GM12878 (cell line): ENCODE measurements at regions not wholly inside any gene's neighbourhood (a gene's known extent, or its start where the extent isn't known, plus 50 kb on each side); places are given as distances from the start of the nearest gene placed in this dataset.
A peak's percentile ranks its signal among the peaks of the same experiment; 100 is the strongest.

Experiments used
- ATAC-seq: fragments of 200-7000 bp; cut with Tn5 transposase; 3 replicates; pipeline ENCODE4 v1.9.1; 2020; ENCODE audit warnings: mild to moderate bottlenecking, moderate library complexity
- BruUV-seq: library from RNA; stranded (reverse); fragments of 400-500 nt; replicated peaks from 2 replicates; lab custom pipeline; 2021; lab: Mats Ljungman, UMichigan
- CTCF ChIA-PET: fragments of 300-600 bp; sonication (Branson Sonifier 250); formaldehyde crosslinking; extraction: SDS; loops from one replicate; lab custom pipeline; 2021; ENCODE audit warnings: inconsistent platforms; lab: Yijun Ruan, JAX
- POLR2A ChIA-PET: fragments of 350-600 bp; formaldehyde crosslinking; extraction: SDS; loops from one replicate; lab custom pipeline; 2021; ENCODE audit warnings: inconsistent platforms; lab: Charles Lee
- RAD21 ChIA-PET: fragments of 300-600 bp; sonication (Branson Sonifier 250); formaldehyde crosslinking; loops from one replicate; lab custom pipeline; 2023; ENCODE audit warnings: antibody characterized with exemption; ENCODE audit not compliant: unreplicated experiment; lab: Charles Lee
- SMC1A ChIA-PET: fragments of 300-600 bp; sonication (Branson Sonifier 250); formaldehyde crosslinking; loops from one replicate; lab custom pipeline; 2023; ENCODE audit not compliant: unreplicated experiment, uncharacterized antibody; lab: Charles Lee
- DNase-seq: peaks from one replicate; pipeline ENCODE4 v3.0.0-alpha.2; 2011; ENCODE audit warnings: low read depth, low spot score
- FAIRE-seq: peaks from 3 replicates; lab custom pipeline; 2011; peaks lifted over from hg19 to GRCh38; lab: Jason Lieb, UNC
- H2AFZ ChIP-seq: 2 replicates; pipeline ENCODE4 v1.6.0; 2011; ENCODE audit warnings: low read depth, low read length, control low read depth; ENCODE audit not compliant: control insufficient read depth
- H3K27ac ChIP-seq: 2 replicates; pipeline ENCODE4 v1.5.1; 2011; ENCODE audit warnings: control low read depth; ENCODE audit not compliant: control insufficient read depth, insufficient read depth
- H3K27me3 ChIP-seq, 2 experiments: replicated peaks in 1 of 2; 2 replicates each; pipeline versions ENCODE4 v1.6.0 to v1.6.1; 2011; ENCODE audit warnings: low read length in 1 of 2; ENCODE audit not compliant: control insufficient read depth in 2 of 2, insufficient read depth in 2 of 2
- H3K36me3 ChIP-seq, 2 experiments: 2 replicates each; pipeline ENCODE4 v1.5.1; 2011; ENCODE audit warnings: low read length in 1 of 2; ENCODE audit not compliant: control insufficient read depth in 2 of 2, insufficient read depth in 2 of 2
- H3K4me1 ChIP-seq: 2 replicates; pipeline ENCODE4 v1.6.1; 2011; ENCODE audit warnings: mild to moderate bottlenecking, low read length, moderate library complexity, mixed read lengths; ENCODE audit not compliant: control insufficient read depth, insufficient read depth
- H3K4me2 ChIP-seq: 2 replicates; pipeline ENCODE4 v1.6.0; 2011; ENCODE audit warnings: control low read depth; ENCODE audit not compliant: control insufficient read depth, insufficient read depth
- H3K4me3 ChIP-seq: fragments of 200-600 bp; sonication (generic); 2 replicates; pipeline ENCODE4 v1.5.1; 2016
- H3K79me2 ChIP-seq: 2 replicates; pipeline ENCODE4 v1.6.0; 2011; ENCODE audit warnings: low read length; ENCODE audit not compliant: control insufficient read depth, insufficient read depth
- H3K9ac ChIP-seq: 2 replicates; pipeline ENCODE4 v1.8.0; 2011; ENCODE audit warnings: low read length, control low read depth, mixed read lengths; ENCODE audit not compliant: control insufficient read depth, insufficient read depth
- H3K9me3 ChIP-seq: replicated peaks from 3 replicates; pipeline ENCODE4 v1.5.1; 2011; ENCODE audit warnings: mild to moderate bottlenecking, low read length; ENCODE audit not compliant: control insufficient read depth, insufficient read depth
- H4K20me1 ChIP-seq: 2 replicates; pipeline ENCODE4 v1.6.0; 2011; ENCODE audit not compliant: control insufficient read depth, insufficient read depth
- BMI1 ChIP-seq: fragments of 450-650 bp; IDR thresholded peaks from 2 replicates; pipeline ENCODE4 v1.6.1; 2016; ENCODE audit warnings: mild to moderate bottlenecking, moderate library complexity, borderline replicate concordance
- EGR1 ChIP-seq, 2 experiments: IDR thresholded peaks; 1 replicate in 1 of 2; 2 replicates in 1 of 2; pipeline ENCODE4 v1.6.1; 2011 to 2012; ENCODE audit warnings: low read depth in 2 of 2, low read length in 2 of 2, borderline replicate concordance in 1 of 2, mild to moderate bottlenecking in 1 of 2, moderate library complexity in 1 of 2
- IKZF1 ChIP-seq: fragments of 450-650 bp; conservative IDR thresholded peaks from 2 replicates; pipeline ENCODE4 v1.6.1; 2017; ENCODE audit warnings: antibody characterized with exemption, mild to moderate bottlenecking
- IKZF2 ChIP-seq, 2 experiments: fragments of 450-650 bp; IDR thresholded peaks; 2 replicates each; pipeline ENCODE4 v1.6.1; 2017; ENCODE audit warnings: mild to moderate bottlenecking in 2 of 2, moderate library complexity in 2 of 2
- JUND ChIP-seq: IDR thresholded peaks from 2 replicates; pipeline ENCODE4 v1.6.1; 2012; ENCODE audit warnings: low read depth, mild to moderate bottlenecking, low read length, improper control_type of control experiment, moderate library complexity
- MTA2 ChIP-seq: fragments of 450-650 bp; IDR thresholded peaks from 2 replicates; pipeline ENCODE4 v1.6.1; 2016; ENCODE audit warnings: low read depth, mild to moderate bottlenecking, moderate library complexity
- MYB ChIP-seq: fragments of 150-350 bp; IDR thresholded peaks from 2 replicates; pipeline ENCODE4 v1.6.1; 2014; ENCODE audit warnings: mild to moderate bottlenecking, low read depth, low read length, borderline replicate concordance
- NFXL1 ChIP-seq: fragments of 450-650 bp; IDR thresholded peaks from 2 replicates; pipeline ENCODE4 v1.6.1; 2017; ENCODE audit warnings: antibody characterized with exemption, mild to moderate bottlenecking, borderline replicate concordance
- NFYB ChIP-seq: IDR thresholded peaks from 2 replicates; pipeline ENCODE4 v1.6.1; 2011; ENCODE audit warnings: low read depth, mild to moderate bottlenecking, low read length, improper control_type of control experiment, moderate library complexity; ENCODE audit not compliant: insufficient read depth
- NRF1 ChIP-seq: conservative IDR thresholded peaks from 2 replicates; pipeline ENCODE4 v1.6.1; 2011; ENCODE audit warnings: mild to moderate bottlenecking, low read depth, low read length, improper control_type of control experiment
- RB1 ChIP-seq: fragments of 450-650 bp; formaldehyde crosslinking; IDR thresholded peaks from 2 replicates; pipeline ENCODE4 v1.6.1; 2017; ENCODE audit warnings: mild to moderate bottlenecking, borderline replicate concordance
- RUNX3 ChIP-seq: IDR thresholded peaks from 2 replicates; pipeline ENCODE4 v1.6.1; 2012; ENCODE audit warnings: low read length, inconsistent platforms
- SPI1 ChIP-seq: IDR thresholded peaks from 2 replicates; pipeline ENCODE4 v1.6.1; 2011; ENCODE audit warnings: low read depth, mild to moderate bottlenecking, low read length, moderate library complexity, borderline replicate concordance; ENCODE audit not compliant: insufficient read depth
- STAT1 ChIP-seq: fragments of 450-650 bp; conservative IDR thresholded peaks from 2 replicates; pipeline ENCODE4 v1.6.1; 2014; ENCODE audit warnings: antibody characterized with exemption, mild to moderate bottlenecking
- SUPT20H ChIP-seq: IDR thresholded peaks from 2 replicates; pipeline ENCODE4 v1.6.1; 2011; ENCODE audit warnings: low read depth, mild to moderate bottlenecking, low read length, moderate library complexity, borderline replicate concordance; ENCODE audit not compliant: control insufficient read depth
- TCF12 ChIP-seq: IDR thresholded peaks from 2 replicates; pipeline ENCODE4 v1.6.1; 2011; ENCODE audit warnings: low read depth, mild to moderate bottlenecking, low read length
- ZBTB4 ChIP-seq: fragments of 450-650 bp; formaldehyde crosslinking; IDR thresholded peaks from 2 replicates; pipeline ENCODE4 v1.4.0; 2022; ENCODE audit warnings: mild to moderate bottlenecking, moderate library complexity
- ZNF384 ChIP-seq: IDR thresholded peaks from 2 replicates; pipeline ENCODE4 v1.6.1; 2012; ENCODE audit warnings: low read depth, mild to moderate bottlenecking, low read length, improper control_type of control experiment, borderline replicate concordance
- ZNF622 ChIP-seq: fragments of 450-650 bp; IDR thresholded peaks from 2 replicates; pipeline ENCODE4 v1.6.1; 2017; ENCODE audit warnings: mild to moderate bottlenecking, inconsistent platforms
- WGBS: methylation state at CpG from one replicate; pipeline ENCODE4 v1.1.6; 2016; ENCODE audit warnings: low lambda C conversion rate; ENCODE audit not compliant: insufficient replicate concordance, insufficient coverage; ENCODE audit errors: missing lambda C conversion rate; 5-methylcytosine and 5-hydroxymethylcytosine counted together
- in situ Hi-C: fragments of 300-500 bp; cut with MboI; formaldehyde crosslinking; loops from 9 replicates; pipeline ENCODE4 v1.14.3; 2018; ENCODE audit warnings: mixed read lengths
- intact Hi-C: fragments of 100-400 bp; cut with micrococcal nuclease; formaldehyde crosslinking; loops from one replicate; pipeline ENCODE4 v1.14.2; 2022; ENCODE audit not compliant: unreplicated experiment
- TF ChIP-seq, protein P1 (sequence below): fragments of 450-650 bp; formaldehyde crosslinking; IDR thresholded peaks from 2 replicates; pipeline ENCODE4 v1.5.0; 2022; ENCODE audit warnings: mild to moderate bottlenecking, missing genetic modification characterization

DNA sequence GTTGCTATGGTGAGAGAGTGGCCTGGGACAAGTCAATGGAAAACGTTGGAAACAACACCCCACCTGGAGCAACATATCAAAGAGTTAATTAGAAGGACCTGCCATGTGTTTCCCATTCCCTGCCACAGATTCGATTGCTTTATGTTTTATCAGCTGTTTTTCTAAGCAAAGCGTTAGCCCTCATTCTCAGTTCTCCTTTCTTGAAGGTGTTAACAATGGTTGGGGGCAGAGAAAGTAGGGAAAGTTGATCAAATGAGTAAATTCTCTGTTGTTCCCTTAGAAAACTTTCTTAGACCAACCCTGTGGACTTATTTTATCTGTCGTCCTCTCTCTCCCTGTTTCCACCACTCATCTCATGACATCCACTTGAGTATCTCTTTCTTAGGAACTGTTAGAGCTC lies 102.5 kb downstream of the ADAMTS15 start:
- BruUV-seq: no TSS peak
- TF ChIP-seq, protein P1, sequence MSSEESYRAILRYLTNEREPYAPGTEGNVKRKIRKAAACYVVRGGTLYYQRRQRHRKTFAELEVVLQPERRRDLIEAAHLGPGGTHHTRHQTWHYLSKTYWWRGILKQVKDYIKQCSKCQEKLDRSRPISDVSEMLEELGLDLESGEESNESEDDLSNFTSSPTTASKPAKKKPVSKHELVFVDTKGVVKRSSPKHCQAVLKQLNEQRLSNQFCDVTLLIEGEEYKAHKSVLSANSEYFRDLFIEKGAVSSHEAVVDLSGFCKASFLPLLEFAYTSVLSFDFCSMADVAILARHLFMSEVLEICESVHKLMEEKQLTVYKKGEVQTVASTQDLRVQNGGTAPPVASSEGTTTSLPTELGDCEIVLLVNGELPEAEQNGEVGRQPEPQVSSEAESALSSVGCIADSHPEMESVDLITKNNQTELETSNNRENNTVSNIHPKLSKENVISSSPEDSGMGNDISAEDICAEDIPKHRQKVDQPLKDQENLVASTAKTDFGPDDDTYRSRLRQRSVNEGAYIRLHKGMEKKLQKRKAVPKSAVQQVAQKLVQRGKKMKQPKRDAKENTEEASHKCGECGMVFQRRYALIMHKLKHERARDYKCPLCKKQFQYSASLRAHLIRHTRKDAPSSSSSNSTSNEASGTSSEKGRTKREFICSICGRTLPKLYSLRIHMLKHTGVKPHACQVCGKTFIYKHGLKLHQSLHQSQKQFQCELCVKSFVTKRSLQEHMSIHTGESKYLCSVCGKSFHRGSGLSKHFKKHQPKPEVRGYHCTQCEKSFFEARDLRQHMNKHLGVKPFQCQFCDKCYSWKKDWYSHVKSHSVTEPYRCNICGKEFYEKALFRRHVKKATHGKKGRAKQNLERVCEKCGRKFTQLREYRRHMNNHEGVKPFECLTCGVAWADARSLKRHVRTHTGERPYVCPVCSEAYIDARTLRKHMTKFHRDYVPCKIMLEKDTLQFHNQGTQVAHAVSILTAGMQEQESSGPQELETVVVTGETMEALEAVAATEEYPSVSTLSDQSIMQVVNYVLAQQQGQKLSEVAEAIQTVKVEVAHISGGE (CRISPR knock-in tag): no peak
- TF ChIP-seq MYB (no peak), NRF1 (no peak), ZBTB4 (CRISPR knock-in tag) (no peak), STAT1 (no peak), ZNF384 (no peak), IKZF1 (peak; percentile 30; the same call in 1 of the 2 replicates), EGR1 (IDR thresholded peaks at IDR 0.05; ENCODE audit: borderline replicate concordance in 1 of 2, low read depth in 2 of 2, low read length in 2 of 2) (no peak), JUND (no peak), RB1 (no peak), RUNX3 (no peak), MTA2 (peak; percentile 40; the same call in 1 of the 2 replicates), NFXL1 (no peak), ZNF622 (no peak), SUPT20H (no peak), IKZF2 (IDR thresholded peaks at IDR 0.05) (peak; percentile 42; a peak in 3 of 4 replicates), NFYB (no peak), SPI1 (peak; percentile 66; the same call in 1 of the 2 replicates), TCF12 (no peak), BMI1 (no peak)
- ChIA-PET SMC1A (no interaction called here), CTCF (no interaction called here), RAD21 (no interaction called here), POLR2A (no interaction called here)
- WGBS: 2% methylated on average over 4 of the region's 4 CpGs
- Histone ChIP-seq H4K20me1 (no peaks in the 10 kb centered on the region), H2AFZ (no peak overlapping the region), H3K27me3 (peaks cover 0 to 1% of the 10 kb centered on the region in 2 experiments; a peak in 1 of 4 replicates), H3K4me3 (no peak overlapping the region), H3K4me2 (no peak overlapping the region), H3K9ac (no peak overlapping the region), H3K79me2 (no peaks in the 10 kb centered on the region), H3K36me3 (no peaks in the 10 kb centered on the region), H3K9me3 (no peaks in the 10 kb centered on the region), H3K27ac (no peak overlapping the region), H3K4me1 (no peaks in the 10 kb centered on the region)
- DNase-seq (no peak), ATAC-seq (no peak; the same call in 2 of the 3 replicates), FAIRE-seq (no peak)
- intact Hi-C loops: no loop called here
- in situ Hi-C loops: no loop called here
